Fibroblast of lung (primary cell): ENCODE measurements at regions not wholly inside any gene's neighbourhood (a gene's known extent, or its start where the extent isn't known, plus 50 kb on each side); places are given as distances from the start of the nearest gene placed in this dataset.

Experiments
- DNase-seq, 2 donors: peaks; one replicate each; pipeline versions ENCODE4 v3.0.0 to v3.0.0-alpha.2; 2010; ENCODE audit warnings: low read depth in 2 of 2
- H2AFZ ChIP-seq: 2 replicates; pipeline ENCODE4 v1.5.1; 2012; ENCODE audit warnings: low read length, control low read depth, inconsistent platforms
- H3K27ac ChIP-seq: 2 replicates; pipeline ENCODE4 v1.5.1; 2011; ENCODE audit warnings: low read length, control low read depth; ENCODE audit not compliant: insufficient read depth
- H3K27me3 ChIP-seq: 2 replicates; pipeline ENCODE4 v1.5.1; 2011; ENCODE audit warnings: mild to moderate bottlenecking, low read length; ENCODE audit not compliant: control insufficient read depth, insufficient read depth
- H3K36me3 ChIP-seq: 2 replicates; pipeline ENCODE4 v1.5.1; 2011; ENCODE audit warnings: low read length; ENCODE audit not compliant: control insufficient read depth, insufficient read depth
- H3K4me1 ChIP-seq: 2 replicates; pipeline ENCODE4 v1.5.1; 2011; ENCODE audit warnings: low read length; ENCODE audit not compliant: control insufficient read depth, insufficient read depth; ENCODE audit errors: extremely low read depth
- H3K4me2 ChIP-seq: 2 replicates; pipeline ENCODE4 v1.5.1; 2011; ENCODE audit warnings: low read length, control low read depth; ENCODE audit not compliant: insufficient read depth; ENCODE audit errors: extremely low read depth
- H3K4me3 ChIP-seq, 4 experiments: fragments of 200-600 bp in 1 of 4; sonication (generic) in 1 of 4; replicated peaks in 1 of 4; 2 replicates each; pipeline ENCODE4 v1.5.1; 2011 to 2016; ENCODE audit warnings: low read length in 4 of 4, low read depth in 3 of 4, mild to moderate bottlenecking in 3 of 4, control low read depth in 2 of 4, inconsistent platforms in 1 of 4, mixed read lengths in 1 of 4; ENCODE audit not compliant: insufficient read depth in 1 of 4; ENCODE audit errors: control extremely low read depth in 1 of 4
- H3K79me2 ChIP-seq: 2 replicates; pipeline ENCODE4 v1.5.1; 2012; ENCODE audit warnings: mild to moderate bottlenecking, low read length, inconsistent platforms; ENCODE audit not compliant: control insufficient read depth, insufficient read depth
- H3K9ac ChIP-seq: 2 replicates; pipeline ENCODE4 v1.5.1; 2011; ENCODE audit warnings: mild to moderate bottlenecking, low read length, control low read depth; ENCODE audit not compliant: insufficient read depth
- H3K9me3 ChIP-seq: 2 replicates; pipeline ENCODE4 v1.5.1; 2012; ENCODE audit warnings: low read depth, low read length; ENCODE audit not compliant: control insufficient read depth, insufficient read depth
- H4K20me1 ChIP-seq: 2 replicates; pipeline ENCODE4 v1.5.1; 2011; ENCODE audit warnings: low read length; ENCODE audit not compliant: control insufficient read depth, insufficient read depth; ENCODE audit errors: extremely low read depth
- CTCF ChIP-seq, 2 donors: IDR thresholded peaks in 1 of 2; conservative IDR thresholded peaks in 1 of 2; 1 replicate in 1 of 2; 2 replicates in 1 of 2; pipeline ENCODE4 v1.5.1; 2011 to 2012; ENCODE audit warnings: low read length in 2 of 2, control low read depth in 1 of 2, inconsistent platforms in 1 of 2, low read depth in 1 of 2, mild to moderate bottlenecking in 1 of 2
- EZH2 ChIP-seq: IDR thresholded peaks from 2 replicates; pipeline ENCODE4 v1.5.1; 2012; ENCODE audit warnings: low read length, control low read depth, mild to moderate bottlenecking; ENCODE audit errors: missing control alignments

GRCh38 chr3:109631897-109632296 is 294.6 kb upstream of the DPPA4 start:
- Histone ChIP-seq H3K9me3 (no peaks in the 10 kb centered on the region), H3K4me2 (no peak overlapping the region), H4K20me1 (no peaks in the 10 kb centered on the region), H3K27me3 (no peaks in the 10 kb centered on the region), H3K4me3 (no peak overlapping the region), H3K79me2 (no peaks in the 10 kb centered on the region), H3K27ac (no peak overlapping the region), H3K4me1 (no peaks in the 10 kb centered on the region), H3K36me3 (no peaks in the 10 kb centered on the region), H3K9ac (no peak overlapping the region), H2AFZ (no peak overlapping the region)
- no peak for TF ChIP-seq CTCF (conservative IDR thresholded peaks at IDR 0.05 in 1 of 2, IDR thresholded peaks at IDR 0.05 in 1 of 2; ENCODE audit: low read depth in 1 of 2, low read length in 2 of 2)
- TF ChIP-seq EZH2, result no peak
- DNase-seq, result no peak

DNA sequence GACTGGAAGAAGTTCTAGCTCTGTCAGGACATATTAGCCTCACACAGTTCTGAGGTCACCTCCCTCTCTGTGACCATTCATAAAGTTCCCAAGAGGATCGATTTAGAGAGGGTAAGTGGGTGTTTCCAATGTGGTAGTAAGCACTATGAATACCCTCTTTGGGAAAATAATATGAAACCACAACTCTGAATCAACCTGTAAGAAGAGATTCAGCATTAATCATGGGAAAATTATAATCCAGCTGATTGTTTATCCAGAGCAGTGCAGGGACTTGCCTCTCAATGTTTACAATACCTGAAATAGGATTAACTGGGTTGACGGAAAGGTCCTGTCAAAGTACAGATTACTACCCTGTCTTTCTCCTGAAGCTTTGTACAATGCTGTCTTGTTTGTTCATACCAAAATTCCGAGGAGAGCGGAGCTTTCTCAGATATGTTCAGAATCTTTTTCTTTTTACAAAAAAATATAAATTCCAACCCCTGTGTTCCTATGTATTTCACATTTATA is 302.9 kb upstream of the DPPA4 start:
- Histone ChIP-seq H3K4me3 (no peak overlapping the region), H3K36me3 (no peaks in the 10 kb centered on the region), H2AFZ (no peak overlapping the region), H3K9ac (no peak overlapping the region), H4K20me1 (no peaks in the 10 kb centered on the region), H3K79me2 (no peaks in the 10 kb centered on the region), H3K4me2 (no peak overlapping the region), H3K27ac (no peak overlapping the region), H3K27me3 (no peaks in the 10 kb centered on the region), H3K4me1 (no peaks in the 10 kb centered on the region), H3K9me3 (no peaks in the 10 kb centered on the region)
- TF ChIP-seq CTCF (conservative IDR thresholded peaks at IDR 0.05 in 1 of 2, IDR thresholded peaks at IDR 0.05 in 1 of 2; ENCODE audit: low read depth in 1 of 2, low read length in 2 of 2), result no peak
- TF ChIP-seq EZH2, result no peak
- peak in 1 of 2 donors; percentile 21 for DNase-seq

- no peaks in the 10 kb centered on the region for H3K36me3 ChIP-seq
- no peak overlapping the region for H3K4me3 ChIP-seq
- TF ChIP-seq EZH2 (no peak), CTCF (conservative IDR thresholded peaks at IDR 0.05 in 1 of 2, IDR thresholded peaks at IDR 0.05 in 1 of 2; ENCODE audit: low read depth in 1 of 2, low read length in 2 of 2) (no peak)
- no peaks in the 10 kb centered on the region for H3K9me3 ChIP-seq
- H3K27me3 ChIP-seq, result no peaks in the 10 kb centered on the region
- no peaks in the 10 kb centered on the region for H3K4me1 ChIP-seq
- peak in 1 of 2 donors; percentile 14 for DNase-seq
- no peaks in the 10 kb centered on the region for H3K79me2 ChIP-seq
- H3K27ac ChIP-seq, result no peak overlapping the region
- H3K4me2 ChIP-seq, result no peak overlapping the region
- H2AFZ ChIP-seq, result no peak overlapping the region
- no peak overlapping the region for H3K9ac ChIP-seq
- no peaks in the 10 kb centered on the region for H4K20me1 ChIP-seq
These were observed 304.7 kb upstream of the DPPA4 start for GRCh38 chr3:109642025-109642424.
